Endothelial cell of umbilical vein (primary cell): ENCODE measurements at regions not wholly inside any gene's neighbourhood (a gene's known extent, or its start where the extent isn't known, plus 50 kb on each side); places are given as distances from the start of the nearest gene placed in this dataset.

ENCODE experiments used
- BruUV-seq: library from RNA; stranded (reverse); fragments of 400-500 nt; replicated peaks from 2 replicates; lab custom pipeline; 2021; lab: Mats Ljungman, UMichigan
- CTCF ChIA-PET: fragments of 300-600, 350-600 bp; sonication (Branson Sonifier 250); formaldehyde crosslinking; loops from one replicate; lab custom pipeline; 2021; ENCODE audit warnings: antibody characterized with exemption, inconsistent platforms; lab: Charles Lee
- POLR2A ChIA-PET: fragments of 300-600, 350-600 bp; sonication (Branson Sonifier 250); formaldehyde crosslinking; loops from one replicate; lab custom pipeline; 2021; ENCODE audit warnings: antibody characterized with exemption, inconsistent platforms; lab: Charles Lee
- DNase-seq: peaks from one replicate; pipeline ENCODE4 v3.0.0-alpha.2; 2011; ENCODE audit warnings: low read depth, low spot score
- FAIRE-seq: peaks from 2 replicates; lab custom pipeline; 2011; peaks lifted over from hg19 to GRCh38; lab: Jason Lieb, UNC
- H2AFZ ChIP-seq: 2 replicates; pipeline ENCODE4 v1.6.0; 2012; ENCODE audit warnings: low read depth, low read length, control low read depth, inconsistent platforms
- H3K27ac ChIP-seq: 2 replicates; pipeline ENCODE4 v1.5.1; 2011; ENCODE audit warnings: low read depth, mild to moderate bottlenecking, control low read depth, low read length, moderate library complexity; ENCODE audit not compliant: insufficient read depth
- H3K27me3 ChIP-seq, 2 experiments: 2 replicates each; pipeline versions ENCODE4 v1.6.0 to v1.6.1; 2011; ENCODE audit warnings: low read length in 2 of 2, mixed read lengths in 1 of 2; ENCODE audit not compliant: control insufficient read depth in 2 of 2, insufficient read depth in 2 of 2
- H3K36me3 ChIP-seq, 2 experiments: 2 replicates in 1 of 2; 3 replicates in 1 of 2; pipeline ENCODE4 v1.5.1; 2011; ENCODE audit warnings: low read length in 2 of 2, mild to moderate bottlenecking in 1 of 2, moderate library complexity in 1 of 2; ENCODE audit not compliant: control insufficient read depth in 2 of 2, insufficient read depth in 2 of 2; ENCODE audit errors: extremely low read depth in 1 of 2
- H3K4me1 ChIP-seq: 3 replicates; pipeline ENCODE4 v1.5.1; 2011; ENCODE audit warnings: mild to moderate bottlenecking, low read length; ENCODE audit not compliant: control insufficient read depth, insufficient read depth; ENCODE audit errors: extremely low read depth
- H3K4me2 ChIP-seq: 2 replicates; pipeline ENCODE4 v1.6.1; 2011; ENCODE audit warnings: low read length, control low read depth, mixed read lengths; ENCODE audit not compliant: insufficient read depth
- H3K4me3 ChIP-seq, 3 experiments: fragments of 200-600 bp in 1 of 3; sonication (generic), shearing (Covaris generic) in 1 of 3; replicated peaks in 1 of 3; 2 replicates each; pipeline ENCODE4 v1.5.1; 2011 to 2016; ENCODE audit warnings: control low read depth in 3 of 3, low read length in 3 of 3, mild to moderate bottlenecking in 2 of 3, inconsistent platforms in 1 of 3, low read depth in 1 of 3, moderate library complexity in 1 of 3; ENCODE audit not compliant: insufficient read depth in 1 of 3
- H3K79me2 ChIP-seq: 2 replicates; pipeline ENCODE4 v1.6.0; 2012; ENCODE audit warnings: low read length, inconsistent platforms; ENCODE audit not compliant: control insufficient read depth, insufficient read depth
- H3K9ac ChIP-seq: replicated peaks from 2 replicates; pipeline ENCODE3; 2011; ENCODE audit warnings: low read length, control low read depth; ENCODE audit not compliant: insufficient read depth; ENCODE audit errors: extremely low read depth
- H3K9me1 ChIP-seq: replicated peaks from 3 replicates; pipeline ENCODE4 v1.6.0; 2011; ENCODE audit warnings: mild to moderate bottlenecking, low read length; ENCODE audit not compliant: control insufficient read depth, insufficient read depth; ENCODE audit errors: extremely low read depth
- H3K9me3 ChIP-seq: replicated peaks from 2 replicates; pipeline ENCODE4 v1.5.1; 2012; ENCODE audit warnings: low read length, inconsistent platforms; ENCODE audit not compliant: control insufficient read depth, insufficient read depth
- H4K20me1 ChIP-seq: replicated peaks from 2 replicates; pipeline ENCODE3; 2011; ENCODE audit warnings: mild to moderate bottlenecking, low read length; ENCODE audit not compliant: control insufficient read depth, insufficient read depth; ENCODE audit errors: extremely low read depth
- CTCF ChIP-seq, 2 donors: IDR thresholded peaks; 1 replicate in 1 of 2; 2 replicates in 1 of 2; pipeline ENCODE4 v1.5.1; 2011; ENCODE audit warnings: low read length in 2 of 2, mild to moderate bottlenecking in 2 of 2, moderate library complexity in 2 of 2, control low read depth in 1 of 2, inconsistent platforms in 1 of 2, low read depth in 1 of 2; ENCODE audit not compliant: insufficient read depth in 1 of 2; ENCODE audit errors: extremely low read depth in 1 of 2
- EZH2 ChIP-seq: IDR thresholded peaks from 2 replicates; pipeline ENCODE4 v1.6.1; 2012; ENCODE audit warnings: borderline replicate concordance, low read depth, mild to moderate bottlenecking, moderate library complexity, low read length, inconsistent platforms; ENCODE audit not compliant: severe bottlenecking
- FOS ChIP-seq: IDR thresholded peaks from 2 replicates; pipeline ENCODE4 v1.6.1; 2011; ENCODE audit warnings: mild to moderate bottlenecking, low read length, moderate library complexity, borderline replicate concordance; ENCODE audit not compliant: insufficient read depth
- GATA2 ChIP-seq: IDR thresholded peaks from 2 replicates; pipeline ENCODE4 v1.7.0; 2011; ENCODE audit warnings: low read depth, mild to moderate bottlenecking, moderate library complexity, mixed read lengths, low read length; ENCODE audit not compliant: insufficient read length, insufficient read depth
- JUN ChIP-seq: IDR thresholded peaks from 2 replicates; pipeline ENCODE4 v1.6.1; 2011; ENCODE audit warnings: borderline replicate concordance, low read depth; ENCODE audit not compliant: insufficient read length, insufficient read depth
- MAX ChIP-seq: IDR thresholded peaks from 2 replicates; pipeline ENCODE4 v1.6.1; 2011; ENCODE audit not compliant: insufficient read depth, insufficient read length
- MYC ChIP-seq: IDR thresholded peaks from one replicate; pipeline ENCODE4 v1.6.1; 2011; ENCODE audit warnings: mild to moderate bottlenecking, low read depth, low read length
- POLR2A ChIP-seq: IDR thresholded peaks from 2 replicates; pipeline ENCODE4 v1.6.1; 2012; ENCODE audit warnings: low read depth, mild to moderate bottlenecking, control low read depth, low read length
- POLR2AphosphoS5 ChIP-seq: IDR thresholded peaks from 2 replicates; pipeline ENCODE4 v1.6.1; 2012; ENCODE audit warnings: low read depth, mild to moderate bottlenecking, control low read depth, low read length, moderate library complexity; ENCODE audit not compliant: insufficient read depth
- dilution Hi-C: fragments of 300-500 bp; cut with MboI; formaldehyde crosslinking; loops from one replicate; pipeline ENCODE4 v1.15.0; 2019; ENCODE audit warnings: low sequenced_read_pairs; ENCODE audit not compliant: extremely low pct_ligation_motif_present
- intact Hi-C: fragments of 100-400 bp; cut with micrococcal nuclease; formaldehyde crosslinking; loops from one replicate; pipeline ENCODE4 v1.10.0; 2022

- FAIRE-seq (no peak), DNase-seq (no peak)
- no peak for TF ChIP-seq MYC
- no peak for TF ChIP-seq POLR2A
- TF ChIP-seq CTCF (IDR thresholded peaks at IDR 0.05; ENCODE audit: extremely low read depth in 1 of 2, insufficient read depth in 1 of 2, low read depth in 1 of 2, low read length in 2 of 2) = no peak
- TF ChIP-seq GATA2 = no peak
- no peak for TF ChIP-seq FOS
- no peak for TF ChIP-seq POLR2AphosphoS5
- TF ChIP-seq JUN = no peak
- no peak for TF ChIP-seq EZH2
- no peak for TF ChIP-seq MAX
- no peaks in the 10 kb centered on the region for H3K36me3 ChIP-seq
- H3K9me1 ChIP-seq = no peaks in the 10 kb centered on the region
- POLR2A ChIA-PET = no interaction called here
- no peaks in the 10 kb centered on the region for H3K4me1 ChIP-seq
- no peaks in the 10 kb centered on the region for H4K20me1 ChIP-seq
- no TSS peak for BruUV-seq
- no peak overlapping the region for H3K9ac ChIP-seq
- intact Hi-C loops = no loop called here
- dilution Hi-C loops = no loop called here
- H3K79me2 ChIP-seq = no peaks in the 10 kb centered on the region
- H3K27ac ChIP-seq = no peak overlapping the region
- no peak overlapping the region for H3K4me3 ChIP-seq
- CTCF ChIA-PET = interaction anchor here (0.6 to 0.9 kb wide), 2 partner anchors 25 to 136 kb away, joined by 3 to 4 read pairs; no protein-coding TSS in a partner anchor
- H3K4me2 ChIP-seq = no peak overlapping the region
- no peaks in the 10 kb centered on the region for H3K27me3 ChIP-seq
- H2AFZ ChIP-seq = no peak overlapping the region
- no peaks in the 10 kb centered on the region for H3K9me3 ChIP-seq
Measured at GRCh38 chr1:220432408-220432807, 95.5 kb upstream of the MARK1 start.
